DMS 273 treated with DMSO at 0.1 percent for 48 hours (cell line): ENCODE measurements at regions not wholly inside any gene's neighbourhood (a gene's known extent, or its start where the extent isn't known, plus 50 kb on each side); places are given as distances from the start of the nearest gene placed in this dataset.

Source experiments
- DNase-seq: peaks from one replicate; lab custom pipeline; 2025; lab: John Stamatoyannopoulos, UW

GRCh38 chr1:34701326-34702060 lies 53.4 kb upstream of the GJB5 start:
- no peak for DNase-seq
